ENCODE measurements at regions not wholly inside any gene's neighbourhood (a gene's known extent, or its start where the extent isn't known, plus 50 kb on each side); places are given as distances from the start of the nearest gene placed in this dataset.

- Histone ChIP-seq H3K79me2 (replicated peaks; ENCODE audit: insufficient read depth, low read length) (no peaks in the 10 kb centered on the region), H2AFZ (ENCODE audit: low read depth, low read length) (no peak overlapping the region), H4K20me1 (ENCODE audit: insufficient read depth) (no peaks in the 10 kb centered on the region), H3K27me3 (ENCODE audit: insufficient read depth, low read depth, low read length) (no peaks in the 10 kb centered on the region), H3K4me2 (ENCODE audit: low read length) (no peak overlapping the region), H3K36me3 (ENCODE audit: insufficient read depth, low read length) (no peaks in the 10 kb centered on the region), H3K27ac (ENCODE audit: low read length) (no peak overlapping the region), H3F3A (ENCODE audit: insufficient read depth, low read length, poor library complexity, severe bottlenecking) (no peaks in the 10 kb centered on the region), H3K9ac (ENCODE audit: low read length) (no peak overlapping the region), H3K9me3 (ENCODE audit: low read length) (no peaks in the 10 kb centered on the region), H3K9me2 (ENCODE audit: insufficient read depth, low read length) (no peaks in the 10 kb centered on the region), H3K4me3 (ENCODE audit: low read length) (no peak overlapping the region)
- TF ChIP-seq MXI1 (conservative IDR thresholded peaks at IDR 0.05; ENCODE audit: poor library complexity, severe bottlenecking): no peak
- TF ChIP-seq TAF1 (IDR thresholded peaks at IDR 0.05; ENCODE audit: low read depth): no peak
- no peak for TF ChIP-seq SMC3 (conservative IDR thresholded peaks at IDR 0.05; ENCODE audit: poor library complexity)
- TF ChIP-seq EZH2 (IDR thresholded peaks at IDR 0.05; ENCODE audit: borderline replicate concordance, insufficient read depth, low read length, poor library complexity, severe bottlenecking): no peak
- TF ChIP-seq EP300 (conservative IDR thresholded peaks at IDR 0.05; ENCODE audit: poor library complexity, severe bottlenecking): no peak
- TF ChIP-seq CTCF (IDR thresholded peaks at IDR 0.05; ENCODE audit: poor library complexity, severe bottlenecking): no peak
- TF ChIP-seq REST (IDR thresholded peaks at IDR 0.05; ENCODE audit: borderline replicate concordance): no peak
- TF ChIP-seq POLR2AphosphoS5 (IDR thresholded peaks at IDR 0.05): no peak
- TF ChIP-seq RAD21 (conservative IDR thresholded peaks at IDR 0.05): no peak
Observed at GRCh38 chr13:38255600-38255999, 94.1 kb upstream of the UFM1 start.

- Histone ChIP-seq H4K20me1 (ENCODE audit: insufficient read depth) (no peaks in the 10 kb centered on the region), H3K9me3 (ENCODE audit: low read length) (no peaks in the 10 kb centered on the region), H3K27ac (ENCODE audit: low read length) (no peak overlapping the region), H3K79me2 (replicated peaks; ENCODE audit: insufficient read depth, low read length) (no peaks in the 10 kb centered on the region), H3K27me3 (ENCODE audit: insufficient read depth, low read depth, low read length) (no peaks in the 10 kb centered on the region), H3K9ac (ENCODE audit: low read length) (no peak overlapping the region), H3F3A (ENCODE audit: insufficient read depth, low read length, poor library complexity, severe bottlenecking) (no peaks in the 10 kb centered on the region), H2AFZ (ENCODE audit: low read depth, low read length) (no peak overlapping the region), H3K4me3 (ENCODE audit: low read length) (no peak overlapping the region), H3K4me2 (ENCODE audit: low read length) (no peak overlapping the region), H3K9me2 (ENCODE audit: insufficient read depth, low read length) (no peaks in the 10 kb centered on the region), H3K36me3 (ENCODE audit: insufficient read depth, low read length) (no peaks in the 10 kb centered on the region)
- TF ChIP-seq POLR2AphosphoS5 (IDR thresholded peaks at IDR 0.05) (no peak), MXI1 (conservative IDR thresholded peaks at IDR 0.05; ENCODE audit: poor library complexity, severe bottlenecking) (no peak), SMC3 (conservative IDR thresholded peaks at IDR 0.05; ENCODE audit: poor library complexity) (no peak), REST (IDR thresholded peaks at IDR 0.05; ENCODE audit: borderline replicate concordance) (no peak), EZH2 (IDR thresholded peaks at IDR 0.05; ENCODE audit: borderline replicate concordance, insufficient read depth, low read length, poor library complexity, severe bottlenecking) (no peak), EP300 (conservative IDR thresholded peaks at IDR 0.05; ENCODE audit: poor library complexity, severe bottlenecking) (no peak), CTCF (IDR thresholded peaks at IDR 0.05; ENCODE audit: poor library complexity, severe bottlenecking) (no peak), RAD21 (conservative IDR thresholded peaks at IDR 0.05) (no peak), TAF1 (IDR thresholded peaks at IDR 0.05; ENCODE audit: low read depth) (no peak)
Observed at GRCh38 chr13:38239874-38240273, 109.8 kb upstream of the UFM1 start.
